ENCODE measurements at regions not wholly inside any gene's neighbourhood (a gene's known extent, or its start where the extent isn't known, plus 50 kb on each side); places are given as distances from the start of the nearest gene placed in this dataset.

DNA sequence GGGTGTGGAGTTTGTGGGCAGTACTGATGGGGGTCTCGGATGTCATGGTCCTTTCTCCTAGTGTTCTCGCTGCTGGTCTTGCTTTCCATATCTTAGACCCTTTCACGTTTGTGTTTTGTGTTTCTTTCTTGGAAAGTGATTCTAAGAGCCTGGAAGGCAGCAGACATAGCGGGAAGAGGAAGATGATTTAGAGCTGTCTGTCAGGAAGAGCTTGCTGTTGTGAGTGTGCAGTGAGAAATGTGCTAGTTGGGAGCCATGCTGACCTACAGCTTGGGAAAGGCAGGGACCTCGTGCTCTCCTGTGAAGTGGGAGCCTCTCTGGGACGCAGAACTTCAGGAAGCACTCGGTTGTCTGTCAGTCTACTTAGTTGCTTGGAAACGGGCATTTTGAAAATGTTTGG is 122.2 kb downstream of the ZNF518B start:
- Histone ChIP-seq H2AFZ (ENCODE audit: low read length) (no peak overlapping the region), H3K27ac (ENCODE audit: extremely low read length, insufficient read depth, low read length) (no peak overlapping the region), H3K4me2 (ENCODE audit: low read depth, low read length) (no peak overlapping the region), H3K27me3 (ENCODE audit: control insufficient read depth in 1 of 2, insufficient read depth in 2 of 2, low read length in 2 of 2) (peaks cover 0 to 10% of the 10 kb centered on the region in 2 experiments; a peak in 1 of 5 replicates), H3K9me3 (ENCODE audit: low read length) (no peaks in the 10 kb centered on the region), H3K9ac (ENCODE audit: insufficient read depth, low read depth, low read length) (no peak overlapping the region), H3K36me3 (replicated peaks in 1 of 2; ENCODE audit: control insufficient read depth in 1 of 2, insufficient read depth in 2 of 2, low read length in 2 of 2) (no peaks in the 10 kb centered on the region), H4K20me1 (ENCODE audit: insufficient read depth, low read length) (no peaks in the 10 kb centered on the region), H3K4me3 (replicated peaks in 1 of 3; ENCODE audit: insufficient read depth in 1 of 3, low read depth in 2 of 3, low read length in 3 of 3) (no peak overlapping the region), H3K79me2 (ENCODE audit: insufficient read depth, low read length) (no peaks in the 10 kb centered on the region), H3K4me1 (ENCODE audit: insufficient read depth, low read length) (no peaks in the 10 kb centered on the region)
- intact Hi-C loops (cut with micrococcal nuclease; ENCODE audit: unreplicated experiment) (no loop called here), in situ Hi-C loops (cut with HindIII; ENCODE audit: extremely low pct_ligation_motif_present, low pct_unique_long_range_greater_than_20kb) (no loop called here)
- CTCF ChIA-PET (ENCODE audit: low intra/inter-chr PET ratio, low total read pairs): no interaction called here
- no peak for DNase-seq (ENCODE audit: low spot score)
- POLR2A ChIA-PET: no interaction called here
- TF ChIP-seq ZNF354B (CRISPR knock-in tag; IDR thresholded peaks at IDR 0.05): no peak
- no peak for TF ChIP-seq ZNF678 (CRISPR knock-in tag; IDR thresholded peaks at IDR 0.05)
- no peak for TF ChIP-seq ARHGAP35 (CRISPR knock-in tag; IDR thresholded peaks at IDR 0.05; ENCODE audit: borderline replicate concordance)
- no TSS peak for BruUV-seq (replicated peaks)
- no peak for FAIRE-seq
- ATAC-seq: no peak
- 6% methylated on average over 8 of the region's 8 CpGs for WGBS (ENCODE audit: low lambda C conversion rate)

- DNase-seq (ENCODE audit: low spot score) (no peak), FAIRE-seq (no peak), ATAC-seq (no peak)
- intact Hi-C loops (cut with micrococcal nuclease; ENCODE audit: unreplicated experiment) (no loop called here), in situ Hi-C loops (cut with HindIII; ENCODE audit: extremely low pct_ligation_motif_present, low pct_unique_long_range_greater_than_20kb) (no loop called here)
- Histone ChIP-seq H3K9me3 (ENCODE audit: low read length) (no peaks in the 10 kb centered on the region), H3K4me1 (ENCODE audit: insufficient read depth, low read length) (no peaks in the 10 kb centered on the region), H3K36me3 (replicated peaks in 1 of 2; ENCODE audit: control insufficient read depth in 1 of 2, insufficient read depth in 2 of 2, low read length in 2 of 2) (no peaks in the 10 kb centered on the region), H3K27me3 (ENCODE audit: control insufficient read depth in 1 of 2, insufficient read depth in 2 of 2, low read length in 2 of 2) (peaks cover 0 to 10% of the 10 kb centered on the region in 2 experiments; a peak in 1 of 5 replicates), H3K9ac (ENCODE audit: insufficient read depth, low read depth, low read length) (no peak overlapping the region), H3K4me3 (replicated peaks in 1 of 3; ENCODE audit: insufficient read depth in 1 of 3, low read depth in 2 of 3, low read length in 3 of 3) (no peak overlapping the region), H2AFZ (ENCODE audit: low read length) (no peak overlapping the region), H4K20me1 (ENCODE audit: insufficient read depth, low read length) (no peaks in the 10 kb centered on the region), H3K4me2 (ENCODE audit: low read depth, low read length) (no peak overlapping the region), H3K27ac (ENCODE audit: extremely low read length, insufficient read depth, low read length) (no peak overlapping the region), H3K79me2 (ENCODE audit: insufficient read depth, low read length) (no peaks in the 10 kb centered on the region)
- WGBS (ENCODE audit: low lambda C conversion rate): 33% methylated on average over 3 of the region's 3 CpGs
- no peak for TF ChIP-seq HMGA1 (CRISPR knock-in tag; conservative IDR thresholded peaks at IDR 0.05)
- TF ChIP-seq CCDC6 (CRISPR knock-in tag; IDR thresholded peaks at IDR 0.05): no peak
- no peak for TF ChIP-seq FOXA1 (IDR thresholded peaks at IDR 0.05)
- TF ChIP-seq FOXA1 (CRISPR knock-in tag; IDR thresholded peaks at IDR 0.05): no peak
- no peak for TF ChIP-seq GATAD2A (CRISPR knock-in tag; IDR thresholded peaks at IDR 0.05)
- no peak for TF ChIP-seq ZNF10 (CRISPR knock-in tag; IDR thresholded peaks at IDR 0.05; ENCODE audit: borderline replicate concordance, low read depth)
- no peak for TF ChIP-seq BHLHE40 (IDR thresholded peaks at IDR 0.05; ENCODE audit: low read length)
- no peak for TF ChIP-seq ZMYM2 (CRISPR knock-in tag; IDR thresholded peaks at IDR 0.05)
- no peak for TF ChIP-seq MED1 (CRISPR knock-in tag; IDR thresholded peaks at IDR 0.05)
- TF ChIP-seq, protein P1, sequence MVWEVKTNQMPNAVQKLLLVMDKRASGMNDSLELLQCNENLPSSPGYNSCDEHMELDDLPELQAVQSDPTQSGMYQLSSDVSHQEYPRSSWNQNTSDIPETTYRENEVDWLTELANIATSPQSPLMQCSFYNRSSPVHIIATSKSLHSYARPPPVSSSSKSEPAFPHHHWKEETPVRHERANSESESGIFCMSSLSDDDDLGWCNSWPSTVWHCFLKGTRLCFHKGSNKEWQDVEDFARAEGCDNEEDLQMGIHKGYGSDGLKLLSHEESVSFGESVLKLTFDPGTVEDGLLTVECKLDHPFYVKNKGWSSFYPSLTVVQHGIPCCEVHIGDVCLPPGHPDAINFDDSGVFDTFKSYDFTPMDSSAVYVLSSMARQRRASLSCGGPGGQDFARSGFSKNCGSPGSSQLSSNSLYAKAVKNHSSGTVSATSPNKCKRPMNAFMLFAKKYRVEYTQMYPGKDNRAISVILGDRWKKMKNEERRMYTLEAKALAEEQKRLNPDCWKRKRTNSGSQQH (CRISPR knock-in tag; IDR thresholded peaks at IDR 0.05; ENCODE audit: low read depth): no peak
- POLR2A ChIA-PET: no interaction called here
- BruUV-seq (replicated peaks): no TSS peak
- CTCF ChIA-PET (ENCODE audit: low intra/inter-chr PET ratio, low total read pairs): no interaction called here
Observed at GRCh38 chr4:10334506-10335028, 122.7 kb downstream of the ZNF518B start.
